Gastroesophageal sphincter (tissue), 4 donors: ENCODE measurements at regions not wholly inside any gene's neighbourhood (a gene's known extent, or its start where the extent isn't known, plus 50 kb on each side); places are given as distances from the start of the nearest gene placed in this dataset.

Experiments
- ATAC-seq: fragments of 150-250 bp; one replicate; pipeline ENCODE4 v1.9.1; 2016; ENCODE audit warnings: mild to moderate bottlenecking, moderate library complexity
- H3K27ac ChIP-seq, 4 donors: fragments of 200-600 bp; sonication (generic) in 3 of 4; 1 replicate in 3 of 4; 2 replicates in 1 of 4; pipeline ENCODE4 v1.5.1; 2016 to 2019
- H3K27me3 ChIP-seq: fragments of 200-600 bp; sonication (generic); one replicate; pipeline ENCODE4 v1.5.1; 2019
- H3K36me3 ChIP-seq, 2 donors: fragments of 200-600 bp; sonication (generic); one replicate each; pipeline ENCODE4 v1.5.1; 2019; ENCODE audit warnings: control low read depth in 1 of 2
- H3K4me1 ChIP-seq, 3 donors: fragments of 200-600 bp; sonication (generic); 1 replicate in 2 of 3; 2 replicates in 1 of 3; pipeline ENCODE4 v1.5.1; 2016 to 2019; ENCODE audit warnings: control low read depth in 2 of 3
- H3K4me3 ChIP-seq, 2 donors: fragments of 200-600 bp; sonication (generic); one replicate each; pipeline ENCODE4 v1.5.1; 2019; ENCODE audit warnings: mild to moderate bottlenecking in 1 of 2, moderate library complexity in 1 of 2
- H3K9me3 ChIP-seq, 3 donors: fragments of 200-600 bp; sonication (generic); one replicate each; pipeline ENCODE4 v1.5.1; 2017 to 2019; ENCODE audit warnings: control low read depth in 2 of 3
- CTCF ChIP-seq, 4 experiments: fragments of 200-600 bp in 2 of 4; fragments of 450-650 bp in 2 of 4; sonication (generic) in 1 of 4; IDR thresholded peaks; one replicate each; pipeline ENCODE4 v1.5.1; 2017 to 2019; ENCODE audit warnings: antibody characterized with exemption in 4 of 4, mild to moderate bottlenecking in 2 of 4, moderate library complexity in 2 of 4
- EP300 ChIP-seq: sonication (generic); formaldehyde crosslinking; IDR thresholded peaks from one replicate; pipeline ENCODE4 v1.6.1; 2017; ENCODE audit warnings: antibody characterized with exemption, mild to moderate bottlenecking
- POLR2A ChIP-seq, 2 donors: fragments of 450-650 bp; IDR thresholded peaks; one replicate each; pipeline ENCODE4 v1.6.1; 2017; ENCODE audit warnings: antibody characterized with exemption in 2 of 2, mild to moderate bottlenecking in 2 of 2, moderate library complexity in 1 of 2
- POLR2AphosphoS5 ChIP-seq: sonication (generic); formaldehyde crosslinking; IDR thresholded peaks from one replicate; pipeline ENCODE4 v1.6.1; 2017; ENCODE audit warnings: antibody characterized with exemption
- WGBS, 2 donors: methylation state at CpG; one replicate each; pipeline ENCODE4 v1.1.5; 2018; ENCODE audit warnings: low coverage in 1 of 2; 5-methylcytosine and 5-hydroxymethylcytosine counted together

- Histone ChIP-seq H3K4me1 (no peaks in the 10 kb centered on the region), H3K27me3 (no peaks in the 10 kb centered on the region), H3K9me3 (no peaks in the 10 kb centered on the region), H3K36me3 (no peaks in the 10 kb centered on the region), H3K4me3 (no peak overlapping the region), H3K27ac (no peak overlapping the region)
- TF ChIP-seq POLR2A (IDR thresholded peaks at IDR 0.05), result no peak
- TF ChIP-seq EP300, result no peak
- no peak for TF ChIP-seq CTCF (IDR thresholded peaks at IDR 0.05)
- no peak for TF ChIP-seq POLR2AphosphoS5
- no peak for ATAC-seq
Measured at GRCh38 chr13:68834375-68834774, 1273.3 kb upstream of the ATXN8OS start.

GRCh38 chr13:68816715-68817114, 1290.9 kb upstream of the ATXN8OS start:
- ATAC-seq, result no peak
- Histone ChIP-seq H3K36me3 (no peaks in the 10 kb centered on the region), H3K27me3 (no peaks in the 10 kb centered on the region), H3K9me3 (no peaks in the 10 kb centered on the region), H3K4me1 (no peaks in the 10 kb centered on the region), H3K27ac (no peak overlapping the region), H3K4me3 (no peak overlapping the region)
- no peak for TF ChIP-seq POLR2A (IDR thresholded peaks at IDR 0.05)
- no peak for TF ChIP-seq POLR2AphosphoS5
- TF ChIP-seq CTCF (IDR thresholded peaks at IDR 0.05), result no peak
- TF ChIP-seq EP300, result no peak
- WGBS, 2 donors, result 88% methylated on average over 1 to 5 of the region's 7 CpGs

- TF ChIP-seq EP300 (no peak), POLR2A (IDR thresholded peaks at IDR 0.05) (no peak), POLR2AphosphoS5 (no peak), CTCF (IDR thresholded peaks at IDR 0.05) (no peak)
- WGBS, 2 donors, result 58 to 66% methylated on average over 5 to 6 of the region's 7 CpGs
- H3K9me3 ChIP-seq, result no peaks in the 10 kb centered on the region
- no peak for ATAC-seq
- H3K27ac ChIP-seq, result no peak overlapping the region
- H3K4me3 ChIP-seq, result no peak overlapping the region
- no peaks in the 10 kb centered on the region for H3K36me3 ChIP-seq
- no peaks in the 10 kb centered on the region for H3K4me1 ChIP-seq
- H3K27me3 ChIP-seq, result no peaks in the 10 kb centered on the region
Measured at GRCh38 chr13:68813180-68813796, 1294.3 kb upstream of the ATXN8OS start.

GRCh38 chr13:68810660-68811059, 1297.0 kb upstream of the ATXN8OS start:
- H3K27me3 ChIP-seq, result no peaks in the 10 kb centered on the region
- H3K4me1 ChIP-seq, result no peaks in the 10 kb centered on the region
- TF ChIP-seq POLR2AphosphoS5 (no peak), POLR2A (IDR thresholded peaks at IDR 0.05) (no peak), EP300 (no peak), CTCF (IDR thresholded peaks at IDR 0.05) (no peak)
- ATAC-seq, result no peak
- 0% methylated on average over 1 of the region's 1 CpG for WGBS, 2 donors
- no peak overlapping the region for H3K4me3 ChIP-seq
- H3K36me3 ChIP-seq, result no peaks in the 10 kb centered on the region
- no peaks in the 10 kb centered on the region for H3K9me3 ChIP-seq
- no peak overlapping the region for H3K27ac ChIP-seq

- no peaks in the 10 kb centered on the region for H3K27me3 ChIP-seq
- no peaks in the 10 kb centered on the region for H3K4me1 ChIP-seq
- WGBS, 2 donors, result 75 to 80% methylated on average over 3 of the region's 3 CpGs
- no peak for ATAC-seq
- H3K27ac ChIP-seq, result no peak overlapping the region
- H3K4me3 ChIP-seq, result no peak overlapping the region
- no peaks in the 10 kb centered on the region for H3K9me3 ChIP-seq
- TF ChIP-seq EP300, result no peak
- TF ChIP-seq POLR2AphosphoS5, result no peak
- TF ChIP-seq CTCF (IDR thresholded peaks at IDR 0.05), result no peak
- TF ChIP-seq POLR2A (IDR thresholded peaks at IDR 0.05), result no peak
- no peaks in the 10 kb centered on the region for H3K36me3 ChIP-seq
Measured at GRCh38 chr13:68808456-68808855, 1299.2 kb upstream of the ATXN8OS start.
